ENCODE measurements at regions not wholly inside any gene's neighbourhood (a gene's known extent, or its start where the extent isn't known, plus 50 kb on each side); places are given as distances from the start of the nearest gene placed in this dataset.

- Histone ChIP-seq H3K9ac (ENCODE audit: low read length) (no peak overlapping the region), H3K4me1 (ENCODE audit: control insufficient read depth, low read depth, low read length) (no peaks in the 10 kb centered on the region), H3K9me3 (ENCODE audit: control insufficient read depth, low read depth, low read length) (no peaks in the 10 kb centered on the region), H3K36me3 (ENCODE audit: control insufficient read depth, low read depth, low read length) (no peaks in the 10 kb centered on the region), H3K27me3 (ENCODE audit: control insufficient read depth, insufficient read depth, low read length) (peaks cover 39% of the 10 kb centered on the region), H3K27ac (ENCODE audit: low read length) (no peak overlapping the region), H3K4me3 (ENCODE audit: low read length) (no peak overlapping the region)
These were observed 51.6 kb upstream of the PAX2 start for GRCh38 chr10:100693821-100694220.

Data from iPS-18a (cell line).